Fibroblast of mammary gland (primary cell): ENCODE measurements at regions not wholly inside any gene's neighbourhood (a gene's known extent, or its start where the extent isn't known, plus 50 kb on each side); places are given as distances from the start of the nearest gene placed in this dataset.

ENCODE experiments used
- DNase-seq: peaks from one replicate; pipeline ENCODE4 v3.0.0-alpha.2; 2010; ENCODE audit warnings: low read depth
- H3K4me3 ChIP-seq: 2 replicates; pipeline ENCODE4 v1.5.1; 2011; ENCODE audit warnings: low read depth, mild to moderate bottlenecking, low read length, moderate library complexity; ENCODE audit not compliant: control insufficient read depth
- TF ChIP-seq, protein P1 (sequence below): conservative IDR thresholded peaks from 2 replicates; pipeline ENCODE4 v1.5.1; 2011; ENCODE audit warnings: low read depth, low read length, inconsistent platforms; ENCODE audit not compliant: control insufficient read depth, insufficient read depth

DNA sequence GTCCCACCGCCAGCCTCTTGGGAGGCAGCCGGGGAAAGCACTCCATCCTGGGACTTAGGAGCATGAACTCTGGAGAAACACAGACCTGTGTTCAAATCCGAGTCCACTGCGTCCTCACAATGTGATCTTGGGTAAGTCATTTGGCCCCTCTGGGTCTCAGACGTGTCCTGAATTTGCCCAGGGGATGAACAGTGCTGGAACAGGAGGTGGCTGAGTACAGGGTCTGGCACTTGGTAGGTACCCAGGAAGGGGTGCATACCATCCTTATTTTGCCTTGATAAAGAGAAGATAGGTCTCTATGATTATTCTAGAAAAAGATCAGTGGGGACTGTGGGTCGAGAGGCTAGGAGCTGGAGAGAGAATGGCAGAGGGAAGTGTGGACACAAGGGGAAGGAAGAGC is 135.7 kb downstream of the FGF18 start:
- H3K4me3 ChIP-seq = no peak overlapping the region
- TF ChIP-seq, protein P1, sequence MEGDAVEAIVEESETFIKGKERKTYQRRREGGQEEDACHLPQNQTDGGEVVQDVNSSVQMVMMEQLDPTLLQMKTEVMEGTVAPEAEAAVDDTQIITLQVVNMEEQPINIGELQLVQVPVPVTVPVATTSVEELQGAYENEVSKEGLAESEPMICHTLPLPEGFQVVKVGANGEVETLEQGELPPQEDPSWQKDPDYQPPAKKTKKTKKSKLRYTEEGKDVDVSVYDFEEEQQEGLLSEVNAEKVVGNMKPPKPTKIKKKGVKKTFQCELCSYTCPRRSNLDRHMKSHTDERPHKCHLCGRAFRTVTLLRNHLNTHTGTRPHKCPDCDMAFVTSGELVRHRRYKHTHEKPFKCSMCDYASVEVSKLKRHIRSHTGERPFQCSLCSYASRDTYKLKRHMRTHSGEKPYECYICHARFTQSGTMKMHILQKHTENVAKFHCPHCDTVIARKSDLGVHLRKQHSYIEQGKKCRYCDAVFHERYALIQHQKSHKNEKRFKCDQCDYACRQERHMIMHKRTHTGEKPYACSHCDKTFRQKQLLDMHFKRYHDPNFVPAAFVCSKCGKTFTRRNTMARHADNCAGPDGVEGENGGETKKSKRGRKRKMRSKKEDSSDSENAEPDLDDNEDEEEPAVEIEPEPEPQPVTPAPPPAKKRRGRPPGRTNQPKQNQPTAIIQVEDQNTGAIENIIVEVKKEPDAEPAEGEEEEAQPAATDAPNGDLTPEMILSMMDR = no peak
- DNase-seq = no peak

DNA sequence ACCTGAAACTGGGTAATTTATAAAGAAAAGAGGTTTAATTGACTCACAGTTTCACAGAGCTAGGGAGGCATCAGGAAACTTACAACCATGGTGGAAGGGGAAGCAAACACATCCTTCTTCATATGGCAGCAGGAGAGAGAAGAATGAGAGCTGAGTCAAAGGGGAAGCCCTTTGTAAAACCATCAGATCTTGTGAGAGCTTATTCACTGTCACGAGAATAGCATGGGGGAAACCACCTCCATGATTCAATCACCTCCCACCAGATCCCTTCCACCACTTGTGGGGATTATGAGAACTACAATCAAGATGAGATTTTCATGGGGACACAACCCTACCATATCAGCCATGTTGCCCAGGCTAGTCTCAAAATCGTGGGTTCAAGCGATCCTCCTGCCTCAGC is 143.4 kb downstream of the FGF18 start:
- peak; percentile 53 for DNase-seq

DNA sequence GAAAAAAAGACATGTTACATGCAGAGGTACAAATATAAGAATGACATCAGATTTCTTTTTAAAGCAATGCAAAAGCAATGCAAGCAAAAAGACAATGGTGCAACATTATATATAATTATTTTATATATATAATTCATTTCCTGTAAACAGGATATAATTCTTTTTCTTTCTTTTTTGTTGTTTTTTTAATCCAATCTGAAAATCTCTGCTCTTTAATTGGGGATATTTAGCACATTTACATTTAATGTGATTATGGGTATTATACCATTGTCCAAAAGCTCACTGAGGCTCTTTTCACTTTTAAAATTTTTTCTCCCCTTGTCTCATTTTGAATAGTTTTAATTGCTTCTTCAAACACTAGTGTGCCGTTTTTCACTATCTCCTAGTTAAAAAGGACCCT is 148.9 kb downstream of the FGF18 start:
- DNase-seq = no peak
- TF ChIP-seq, protein P1 = no peak
- no peak overlapping the region for H3K4me3 ChIP-seq

More for the DNA sequence above, 143.4 kb downstream of the FGF18 start:
- H3K4me3 ChIP-seq = no peak overlapping the region
- TF ChIP-seq, protein P1 = no peak

DNA sequence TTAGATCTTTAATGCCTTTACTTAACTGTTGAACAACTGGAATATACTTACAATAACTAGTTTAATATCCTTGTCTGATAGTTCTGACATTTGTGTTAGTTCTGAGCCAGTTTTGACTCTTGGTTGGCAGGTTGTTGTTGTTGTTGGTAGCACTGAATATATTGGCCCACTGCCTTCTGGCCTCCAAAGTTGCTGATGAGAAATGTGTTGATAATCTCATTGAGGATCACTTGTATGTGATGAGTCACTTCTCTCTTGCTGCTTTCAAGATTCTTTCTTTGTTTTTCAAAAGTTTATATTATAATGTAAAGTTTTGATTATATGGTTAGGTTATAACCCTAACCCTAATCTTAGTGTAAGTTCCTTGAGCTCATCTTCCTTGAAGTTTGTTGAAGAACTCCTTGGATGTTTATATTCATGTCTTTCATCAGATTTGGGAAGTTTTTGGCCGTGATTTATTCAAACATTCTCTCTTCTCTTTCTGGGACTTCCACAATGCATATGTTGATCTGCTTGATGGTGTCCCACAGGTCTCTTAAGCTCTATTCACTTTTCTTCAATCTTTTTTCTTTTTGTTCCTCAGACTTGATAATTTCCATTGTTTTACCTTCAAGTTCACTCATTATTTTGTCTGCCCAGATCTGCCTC is 149.7 kb downstream of the FGF18 start:
- H3K4me3 ChIP-seq = no peak overlapping the region
- TF ChIP-seq, protein P1 = no peak
- no peak for DNase-seq

DNA sequence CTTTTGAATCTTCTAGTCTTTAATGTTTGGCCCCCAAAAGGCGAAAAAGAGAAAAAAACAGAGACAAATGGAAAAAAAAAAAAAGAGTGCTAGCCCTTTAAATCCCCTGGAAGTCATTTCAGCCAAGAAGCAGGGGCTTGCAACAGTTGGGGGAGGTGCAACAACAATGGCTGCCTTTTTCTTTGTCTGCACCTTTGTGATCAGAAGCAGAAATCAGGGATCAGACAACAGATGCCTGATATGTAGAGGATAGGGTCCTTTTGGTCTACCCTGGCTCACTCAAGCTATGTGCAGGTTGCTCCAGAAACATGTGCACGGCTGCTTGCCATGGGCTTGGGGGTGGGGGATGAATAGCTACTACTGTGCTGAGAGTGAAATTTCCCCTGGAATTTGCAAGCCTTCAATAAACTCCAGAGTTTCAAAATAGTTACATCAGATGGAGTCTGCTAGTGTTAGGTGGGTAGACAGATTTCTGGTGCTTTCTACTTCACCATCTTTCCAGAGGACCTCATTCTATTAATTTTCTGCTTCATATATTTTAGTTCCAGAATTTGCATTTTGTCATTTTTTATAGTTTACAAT is 150.9 kb downstream of the FGF18 start:
- no peak overlapping the region for H3K4me3 ChIP-seq
- TF ChIP-seq, protein P1 = no peak
- DNase-seq = no peak

DNA sequence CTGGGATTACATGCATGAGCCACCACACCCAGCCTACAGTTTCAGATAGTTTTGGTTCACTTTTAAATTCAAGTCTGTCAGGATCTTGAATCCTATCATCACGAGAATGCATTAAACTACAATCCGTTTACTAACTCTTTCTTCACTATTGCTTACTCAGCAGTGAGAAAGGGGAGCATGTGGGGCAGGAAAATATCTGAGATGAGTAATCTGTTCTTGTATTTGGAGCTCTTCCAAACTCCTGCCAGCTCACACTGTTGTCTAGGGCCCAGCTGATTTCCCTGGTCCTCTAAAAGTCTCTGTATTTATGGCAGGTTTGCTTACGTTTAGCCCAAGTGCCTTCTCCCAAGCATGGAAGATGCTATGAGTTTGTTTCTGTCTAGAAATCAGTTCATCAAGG is 152.2 kb downstream of the FGF18 start:
- H3K4me3 ChIP-seq = no peak overlapping the region
- DNase-seq = peak; percentile 86
- TF ChIP-seq, protein P1 = no peak

DNA sequence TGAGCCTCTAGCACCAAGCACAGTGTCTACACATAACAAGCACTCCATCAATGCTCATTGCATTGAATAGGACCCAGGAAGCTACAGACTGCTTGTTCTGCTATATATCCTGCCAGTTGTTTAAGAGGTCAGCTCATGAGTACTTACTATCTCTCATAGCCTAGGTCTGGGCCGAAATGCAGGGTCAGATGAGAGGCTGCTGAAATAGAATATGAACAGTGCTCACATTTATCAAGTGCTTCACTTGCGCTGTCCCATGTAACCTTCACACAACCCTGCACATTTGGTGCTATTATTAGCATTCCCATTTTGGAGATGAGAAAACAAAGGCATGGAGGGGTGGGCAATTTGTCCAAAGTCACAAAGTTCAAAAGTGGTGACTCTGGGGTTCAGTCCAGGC is 153.6 kb downstream of the FGF18 start:
- TF ChIP-seq, protein P1 = no peak
- H3K4me3 ChIP-seq = no peak overlapping the region
- no peak for DNase-seq
